Panc1 (cell line): ENCODE measurements at regions not wholly inside any gene's neighbourhood (a gene's known extent, or its start where the extent isn't known, plus 50 kb on each side); places are given as distances from the start of the nearest gene placed in this dataset.

Source experiments
- POLR2AphosphoS5 ChIP-seq: IDR thresholded peaks from 2 replicates; pipeline ENCODE4 v1.6.1; 2012; ENCODE audit warnings: mild to moderate bottlenecking, low read depth, low read length, moderate library complexity
- SIN3A ChIP-seq: IDR thresholded peaks from 2 replicates; pipeline ENCODE4 v1.6.1; 2012; ENCODE audit warnings: low read depth, mild to moderate bottlenecking, low read length, moderate library complexity, borderline replicate concordance; ENCODE audit not compliant: insufficient read depth
- TCF7L2 ChIP-seq: IDR thresholded peaks from 2 replicates; pipeline ENCODE4 v1.6.1; 2011; ENCODE audit warnings: mild to moderate bottlenecking, low read depth, low read length, inconsistent platforms
- TF ChIP-seq, protein P1 (sequence below): fragments of 450-650 bp; IDR thresholded peaks from 2 replicates; pipeline ENCODE4 v1.5.1; 2017; ENCODE audit warnings: mild to moderate bottlenecking
- TF ChIP-seq, protein P2 (sequence below), 2 experiments: IDR thresholded peaks; 2 replicates each; pipeline ENCODE4 v1.6.1; 2011 to 2012; ENCODE audit warnings: low read depth in 2 of 2, control low read depth in 1 of 2, low read length in 1 of 2, mild to moderate bottlenecking in 1 of 2, moderate library complexity in 1 of 2; ENCODE audit not compliant: insufficient read depth in 1 of 2

DNA sequence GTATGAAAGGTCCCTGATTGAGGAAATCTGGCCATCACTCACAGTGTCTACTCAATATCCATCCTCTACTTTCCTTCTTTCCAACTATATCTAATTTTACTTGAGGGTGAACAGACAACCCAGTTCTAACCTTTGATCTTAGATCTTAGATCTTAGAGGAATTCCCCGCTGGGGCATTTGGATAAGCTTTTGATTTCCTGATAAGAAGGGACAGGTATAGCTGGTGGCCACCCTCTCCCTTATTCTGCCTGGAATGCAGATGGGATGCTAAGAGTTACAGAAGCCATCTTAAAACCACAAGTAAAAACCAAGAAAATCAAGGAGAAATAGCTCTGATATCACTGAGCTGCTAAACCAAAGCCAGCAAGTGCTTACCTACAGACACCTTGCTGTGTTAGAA lies 77.2 kb upstream of the ACSL3 start:
- TF ChIP-seq, protein P1, sequence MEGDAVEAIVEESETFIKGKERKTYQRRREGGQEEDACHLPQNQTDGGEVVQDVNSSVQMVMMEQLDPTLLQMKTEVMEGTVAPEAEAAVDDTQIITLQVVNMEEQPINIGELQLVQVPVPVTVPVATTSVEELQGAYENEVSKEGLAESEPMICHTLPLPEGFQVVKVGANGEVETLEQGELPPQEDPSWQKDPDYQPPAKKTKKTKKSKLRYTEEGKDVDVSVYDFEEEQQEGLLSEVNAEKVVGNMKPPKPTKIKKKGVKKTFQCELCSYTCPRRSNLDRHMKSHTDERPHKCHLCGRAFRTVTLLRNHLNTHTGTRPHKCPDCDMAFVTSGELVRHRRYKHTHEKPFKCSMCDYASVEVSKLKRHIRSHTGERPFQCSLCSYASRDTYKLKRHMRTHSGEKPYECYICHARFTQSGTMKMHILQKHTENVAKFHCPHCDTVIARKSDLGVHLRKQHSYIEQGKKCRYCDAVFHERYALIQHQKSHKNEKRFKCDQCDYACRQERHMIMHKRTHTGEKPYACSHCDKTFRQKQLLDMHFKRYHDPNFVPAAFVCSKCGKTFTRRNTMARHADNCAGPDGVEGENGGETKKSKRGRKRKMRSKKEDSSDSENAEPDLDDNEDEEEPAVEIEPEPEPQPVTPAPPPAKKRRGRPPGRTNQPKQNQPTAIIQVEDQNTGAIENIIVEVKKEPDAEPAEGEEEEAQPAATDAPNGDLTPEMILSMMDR = no peak
- no peak for TF ChIP-seq POLR2AphosphoS5
- TF ChIP-seq TCF7L2 = no peak
- no peak for TF ChIP-seq SIN3A
- TF ChIP-seq, protein P2, sequence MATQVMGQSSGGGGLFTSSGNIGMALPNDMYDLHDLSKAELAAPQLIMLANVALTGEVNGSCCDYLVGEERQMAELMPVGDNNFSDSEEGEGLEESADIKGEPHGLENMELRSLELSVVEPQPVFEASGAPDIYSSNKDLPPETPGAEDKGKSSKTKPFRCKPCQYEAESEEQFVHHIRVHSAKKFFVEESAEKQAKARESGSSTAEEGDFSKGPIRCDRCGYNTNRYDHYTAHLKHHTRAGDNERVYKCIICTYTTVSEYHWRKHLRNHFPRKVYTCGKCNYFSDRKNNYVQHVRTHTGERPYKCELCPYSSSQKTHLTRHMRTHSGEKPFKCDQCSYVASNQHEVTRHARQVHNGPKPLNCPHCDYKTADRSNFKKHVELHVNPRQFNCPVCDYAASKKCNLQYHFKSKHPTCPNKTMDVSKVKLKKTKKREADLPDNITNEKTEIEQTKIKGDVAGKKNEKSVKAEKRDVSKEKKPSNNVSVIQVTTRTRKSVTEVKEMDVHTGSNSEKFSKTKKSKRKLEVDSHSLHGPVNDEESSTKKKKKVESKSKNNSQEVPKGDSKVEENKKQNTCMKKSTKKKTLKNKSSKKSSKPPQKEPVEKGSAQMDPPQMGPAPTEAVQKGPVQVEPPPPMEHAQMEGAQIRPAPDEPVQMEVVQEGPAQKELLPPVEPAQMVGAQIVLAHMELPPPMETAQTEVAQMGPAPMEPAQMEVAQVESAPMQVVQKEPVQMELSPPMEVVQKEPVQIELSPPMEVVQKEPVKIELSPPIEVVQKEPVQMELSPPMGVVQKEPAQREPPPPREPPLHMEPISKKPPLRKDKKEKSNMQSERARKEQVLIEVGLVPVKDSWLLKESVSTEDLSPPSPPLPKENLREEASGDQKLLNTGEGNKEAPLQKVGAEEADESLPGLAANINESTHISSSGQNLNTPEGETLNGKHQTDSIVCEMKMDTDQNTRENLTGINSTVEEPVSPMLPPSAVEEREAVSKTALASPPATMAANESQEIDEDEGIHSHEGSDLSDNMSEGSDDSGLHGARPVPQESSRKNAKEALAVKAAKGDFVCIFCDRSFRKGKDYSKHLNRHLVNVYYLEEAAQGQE (IDR thresholded peaks at IDR 0.05; ENCODE audit: insufficient read depth in 1 of 2, low read depth in 2 of 2, low read length in 1 of 2) = no peak
